HL-60 (cell line): ENCODE measurements at regions not wholly inside any gene's neighbourhood (a gene's known extent, or its start where the extent isn't known, plus 50 kb on each side); places are given as distances from the start of the nearest gene placed in this dataset.

Experiments used
- DNase-seq, 2 experiments: peaks; one replicate each; pipeline ENCODE4 v3.0.0-alpha.2; 2010 to 2020; ENCODE audit warnings: low read depth in 1 of 2, low spot score in 1 of 2
- H3K27ac ChIP-seq: fragments of 250-450 bp; sonication (Bioruptor Pico); replicated peaks from 2 replicates; pipeline ENCODE4 v1.5.1; 2020; ENCODE audit warnings: mild to moderate bottlenecking, moderate library complexity
- H3K27me3 ChIP-seq: fragments of 250-450 bp; sonication (Bioruptor Pico); 2 replicates; pipeline ENCODE4 v1.5.1; 2021; ENCODE audit warnings: mild to moderate bottlenecking, moderate library complexity; ENCODE audit not compliant: insufficient read depth, poor library complexity, severe bottlenecking
- H3K4me3 ChIP-seq: replicated peaks from 2 replicates; pipeline ENCODE4 v1.5.1; 2011; ENCODE audit warnings: mild to moderate bottlenecking, control low read depth, low read length; ENCODE audit not compliant: insufficient read depth
- GABPA ChIP-seq: IDR thresholded peaks from 2 replicates; pipeline ENCODE4 v1.6.1; 2012; ENCODE audit warnings: low read depth
- POLR2AphosphoS5 ChIP-seq: IDR thresholded peaks from 2 replicates; pipeline ENCODE4 v1.6.1; 2012; ENCODE audit warnings: low read depth
- SPI1 ChIP-seq: IDR thresholded peaks from 2 replicates; pipeline ENCODE4 v1.6.1; 2012; ENCODE audit warnings: low read depth, mild to moderate bottlenecking, borderline replicate concordance
- TF ChIP-seq, protein P1 (sequence below): IDR thresholded peaks from 2 replicates; pipeline ENCODE4 v1.6.1; 2012; ENCODE audit warnings: low read depth; ENCODE audit not compliant: insufficient replicate concordance
- TF ChIP-seq, protein P2 (sequence below): IDR thresholded peaks from one replicate; pipeline ENCODE4 v1.5.1; 2011; ENCODE audit warnings: low read length, control low read depth, inconsistent platforms; ENCODE audit not compliant: insufficient read depth

DNA sequence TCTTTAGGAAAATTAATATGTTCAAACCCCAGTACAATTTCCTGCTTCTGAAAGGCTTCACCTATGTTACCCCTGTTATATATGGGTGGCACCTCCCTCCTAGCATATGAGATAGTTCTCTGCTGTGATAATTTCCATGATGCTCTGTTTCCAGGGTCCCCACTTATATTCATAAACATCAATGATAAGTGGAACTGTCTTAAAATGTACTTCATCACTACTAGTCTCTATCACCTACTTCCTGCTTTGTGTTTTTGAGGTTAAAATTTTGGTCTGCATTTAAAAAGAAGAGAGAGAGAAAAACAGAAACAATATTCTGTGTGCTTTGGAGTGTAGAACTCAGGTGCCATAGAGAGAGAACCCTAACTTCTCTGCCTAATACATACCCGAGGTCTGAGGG, 234.7 kb downstream of the HTR1A start:
- no peak for DNase-seq
- TF ChIP-seq, protein P1, sequence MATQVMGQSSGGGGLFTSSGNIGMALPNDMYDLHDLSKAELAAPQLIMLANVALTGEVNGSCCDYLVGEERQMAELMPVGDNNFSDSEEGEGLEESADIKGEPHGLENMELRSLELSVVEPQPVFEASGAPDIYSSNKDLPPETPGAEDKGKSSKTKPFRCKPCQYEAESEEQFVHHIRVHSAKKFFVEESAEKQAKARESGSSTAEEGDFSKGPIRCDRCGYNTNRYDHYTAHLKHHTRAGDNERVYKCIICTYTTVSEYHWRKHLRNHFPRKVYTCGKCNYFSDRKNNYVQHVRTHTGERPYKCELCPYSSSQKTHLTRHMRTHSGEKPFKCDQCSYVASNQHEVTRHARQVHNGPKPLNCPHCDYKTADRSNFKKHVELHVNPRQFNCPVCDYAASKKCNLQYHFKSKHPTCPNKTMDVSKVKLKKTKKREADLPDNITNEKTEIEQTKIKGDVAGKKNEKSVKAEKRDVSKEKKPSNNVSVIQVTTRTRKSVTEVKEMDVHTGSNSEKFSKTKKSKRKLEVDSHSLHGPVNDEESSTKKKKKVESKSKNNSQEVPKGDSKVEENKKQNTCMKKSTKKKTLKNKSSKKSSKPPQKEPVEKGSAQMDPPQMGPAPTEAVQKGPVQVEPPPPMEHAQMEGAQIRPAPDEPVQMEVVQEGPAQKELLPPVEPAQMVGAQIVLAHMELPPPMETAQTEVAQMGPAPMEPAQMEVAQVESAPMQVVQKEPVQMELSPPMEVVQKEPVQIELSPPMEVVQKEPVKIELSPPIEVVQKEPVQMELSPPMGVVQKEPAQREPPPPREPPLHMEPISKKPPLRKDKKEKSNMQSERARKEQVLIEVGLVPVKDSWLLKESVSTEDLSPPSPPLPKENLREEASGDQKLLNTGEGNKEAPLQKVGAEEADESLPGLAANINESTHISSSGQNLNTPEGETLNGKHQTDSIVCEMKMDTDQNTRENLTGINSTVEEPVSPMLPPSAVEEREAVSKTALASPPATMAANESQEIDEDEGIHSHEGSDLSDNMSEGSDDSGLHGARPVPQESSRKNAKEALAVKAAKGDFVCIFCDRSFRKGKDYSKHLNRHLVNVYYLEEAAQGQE, result no peak
- TF ChIP-seq, protein P2, sequence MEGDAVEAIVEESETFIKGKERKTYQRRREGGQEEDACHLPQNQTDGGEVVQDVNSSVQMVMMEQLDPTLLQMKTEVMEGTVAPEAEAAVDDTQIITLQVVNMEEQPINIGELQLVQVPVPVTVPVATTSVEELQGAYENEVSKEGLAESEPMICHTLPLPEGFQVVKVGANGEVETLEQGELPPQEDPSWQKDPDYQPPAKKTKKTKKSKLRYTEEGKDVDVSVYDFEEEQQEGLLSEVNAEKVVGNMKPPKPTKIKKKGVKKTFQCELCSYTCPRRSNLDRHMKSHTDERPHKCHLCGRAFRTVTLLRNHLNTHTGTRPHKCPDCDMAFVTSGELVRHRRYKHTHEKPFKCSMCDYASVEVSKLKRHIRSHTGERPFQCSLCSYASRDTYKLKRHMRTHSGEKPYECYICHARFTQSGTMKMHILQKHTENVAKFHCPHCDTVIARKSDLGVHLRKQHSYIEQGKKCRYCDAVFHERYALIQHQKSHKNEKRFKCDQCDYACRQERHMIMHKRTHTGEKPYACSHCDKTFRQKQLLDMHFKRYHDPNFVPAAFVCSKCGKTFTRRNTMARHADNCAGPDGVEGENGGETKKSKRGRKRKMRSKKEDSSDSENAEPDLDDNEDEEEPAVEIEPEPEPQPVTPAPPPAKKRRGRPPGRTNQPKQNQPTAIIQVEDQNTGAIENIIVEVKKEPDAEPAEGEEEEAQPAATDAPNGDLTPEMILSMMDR, result no peak
- TF ChIP-seq GABPA (no peak), POLR2AphosphoS5 (no peak), SPI1 (no peak)
- no peaks in the 10 kb centered on the region for H3K27me3 ChIP-seq

DNA sequence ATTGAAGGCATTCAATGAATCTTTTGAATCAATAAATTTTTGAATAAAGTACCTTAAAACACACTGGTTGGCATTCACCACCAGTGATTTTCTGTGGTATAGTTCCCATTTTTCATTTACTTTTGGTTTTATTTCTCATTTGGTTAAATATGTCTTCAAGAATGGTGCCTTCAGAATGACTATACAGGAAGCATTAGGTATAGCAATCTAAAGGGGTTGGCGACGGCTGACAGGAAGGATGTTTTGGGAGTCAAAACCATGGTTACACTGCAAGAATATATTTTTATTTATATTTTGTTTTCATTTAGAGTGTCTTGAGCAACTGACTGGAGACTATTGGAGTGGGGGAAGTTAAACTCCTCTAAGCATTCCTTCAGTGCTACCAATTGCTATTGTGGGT, 235.7 kb downstream of the HTR1A start:
- H3K27ac ChIP-seq, result no peak overlapping the region
- no peaks in the 10 kb centered on the region for H3K27me3 ChIP-seq
- no peak for DNase-seq
- no peak for TF ChIP-seq POLR2AphosphoS5
- no peak overlapping the region for H3K4me3 ChIP-seq

More for the DNA sequence above, 234.7 kb downstream of the HTR1A start:
- H3K4me3 ChIP-seq, result no peak overlapping the region
- no peak overlapping the region for H3K27ac ChIP-seq

DNA sequence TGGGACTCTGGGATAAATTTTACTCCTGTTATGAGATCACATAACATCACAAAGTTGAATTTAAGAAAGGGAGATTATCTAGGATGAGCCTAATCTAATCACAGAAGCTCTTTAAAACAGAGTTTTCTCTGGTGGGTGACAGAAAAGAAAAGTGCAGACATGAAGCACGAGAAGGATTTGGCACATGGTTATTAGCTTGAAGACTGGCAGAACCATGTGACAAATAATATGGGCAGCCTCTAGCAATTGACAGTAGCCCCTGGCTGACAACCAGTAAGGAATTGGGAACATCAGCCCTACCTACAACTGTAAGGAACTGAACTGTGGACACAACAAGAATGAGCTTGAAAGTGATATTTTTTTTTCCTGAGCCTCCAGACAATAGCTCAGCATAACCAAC, 243.1 kb downstream of the HTR1A start:
- no peak for DNase-seq
- TF ChIP-seq GABPA (no peak), SPI1 (no peak), POLR2AphosphoS5 (no peak)
- TF ChIP-seq, protein P2, result no peak
- TF ChIP-seq, protein P1, result no peak
- no peak overlapping the region for H3K27ac ChIP-seq
- no peaks in the 10 kb centered on the region for H3K27me3 ChIP-seq
- H3K4me3 ChIP-seq, result no peak overlapping the region

DNA sequence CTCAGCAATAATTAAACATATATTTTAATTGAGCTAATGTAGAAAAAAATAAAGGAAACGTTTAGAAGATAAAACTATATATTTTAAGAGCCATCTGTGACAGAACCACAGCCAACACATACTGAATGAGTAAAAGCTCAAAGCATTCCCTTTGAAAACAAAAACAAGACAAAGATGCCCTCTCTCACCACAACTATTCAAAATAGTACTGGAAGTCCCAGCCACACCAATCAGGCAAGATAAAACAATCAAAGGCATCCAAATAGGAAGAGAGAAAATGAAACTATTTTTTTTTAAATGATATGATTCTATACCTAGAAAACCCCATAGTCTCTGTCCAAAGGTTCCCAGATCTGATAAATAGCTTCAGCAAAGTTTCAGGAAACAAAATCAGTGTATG, 262.0 kb downstream of the HTR1A start:
- no peak for DNase-seq
- TF ChIP-seq GABPA (no peak), POLR2AphosphoS5 (no peak), SPI1 (no peak)
- TF ChIP-seq, protein P1, result no peak
- TF ChIP-seq, protein P2, result no peak
- Histone ChIP-seq H3K27ac (no peak overlapping the region), H3K27me3 (no peaks in the 10 kb centered on the region), H3K4me3 (no peak overlapping the region)
